Astrocyte of the spinal cord (primary cell): ENCODE measurements at regions not wholly inside any gene's neighbourhood (a gene's known extent, or its start where the extent isn't known, plus 50 kb on each side); places are given as distances from the start of the nearest gene placed in this dataset.
A peak's percentile ranks its signal among the peaks of the same experiment; 100 is the strongest.
"Not testable (repeated sequence)": the region's sequence is repeated elsewhere in the genome, so short reads cannot be mapped to it uniquely, and the experiment has no call there.

ENCODE experiments used
- DNase-seq: peaks from one replicate; pipeline ENCODE4 v3.0.0; 2011; ENCODE audit warnings: low read depth, low spot score
- H3K4me3 ChIP-seq: 2 replicates; pipeline ENCODE4 v1.5.1; 2011; ENCODE audit warnings: low read depth, mild to moderate bottlenecking, low read length, moderate library complexity
- in situ Hi-C: cut with HindIII; loops from 2 replicates; pipeline ENCODE4 v1.10.0; 2017; ENCODE audit warnings: low sequenced_read_pairs
- TF ChIP-seq, protein P1 (sequence below): IDR thresholded peaks from 2 replicates; pipeline ENCODE4 v1.5.1; 2012; ENCODE audit warnings: low read depth, mild to moderate bottlenecking, low read length, inconsistent platforms

DNA sequence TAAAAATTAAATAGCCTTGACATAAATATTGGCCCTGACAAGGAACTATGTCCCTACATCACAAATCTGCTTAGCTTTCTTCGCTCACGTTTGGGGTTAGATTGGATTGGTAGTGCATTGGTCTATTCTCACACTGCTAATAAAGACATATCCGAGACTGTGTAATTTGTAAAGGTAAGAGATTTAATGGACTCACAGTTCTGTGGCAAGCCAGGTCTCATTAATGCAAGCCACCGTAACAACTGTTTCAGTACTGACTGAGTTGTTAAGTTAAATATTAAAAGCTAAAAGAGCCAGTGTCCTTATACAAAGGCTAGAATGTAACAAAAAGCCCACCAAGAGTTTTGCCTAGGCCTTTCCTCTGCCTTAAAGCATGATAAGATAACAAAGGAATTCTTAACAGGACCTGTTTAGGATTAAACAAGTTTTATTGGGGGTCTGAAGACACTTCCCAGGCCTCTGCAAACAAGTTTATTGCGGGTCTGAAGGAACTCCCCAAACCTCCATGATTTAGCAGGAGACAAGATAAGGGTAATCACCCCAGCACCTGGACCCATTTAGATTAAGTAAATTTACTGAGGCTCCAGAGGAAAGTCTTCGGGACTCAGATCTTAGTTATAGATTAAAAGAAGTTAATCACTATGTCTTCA is 88.2 kb upstream of the PTGDR start:
- TF ChIP-seq, protein P1, sequence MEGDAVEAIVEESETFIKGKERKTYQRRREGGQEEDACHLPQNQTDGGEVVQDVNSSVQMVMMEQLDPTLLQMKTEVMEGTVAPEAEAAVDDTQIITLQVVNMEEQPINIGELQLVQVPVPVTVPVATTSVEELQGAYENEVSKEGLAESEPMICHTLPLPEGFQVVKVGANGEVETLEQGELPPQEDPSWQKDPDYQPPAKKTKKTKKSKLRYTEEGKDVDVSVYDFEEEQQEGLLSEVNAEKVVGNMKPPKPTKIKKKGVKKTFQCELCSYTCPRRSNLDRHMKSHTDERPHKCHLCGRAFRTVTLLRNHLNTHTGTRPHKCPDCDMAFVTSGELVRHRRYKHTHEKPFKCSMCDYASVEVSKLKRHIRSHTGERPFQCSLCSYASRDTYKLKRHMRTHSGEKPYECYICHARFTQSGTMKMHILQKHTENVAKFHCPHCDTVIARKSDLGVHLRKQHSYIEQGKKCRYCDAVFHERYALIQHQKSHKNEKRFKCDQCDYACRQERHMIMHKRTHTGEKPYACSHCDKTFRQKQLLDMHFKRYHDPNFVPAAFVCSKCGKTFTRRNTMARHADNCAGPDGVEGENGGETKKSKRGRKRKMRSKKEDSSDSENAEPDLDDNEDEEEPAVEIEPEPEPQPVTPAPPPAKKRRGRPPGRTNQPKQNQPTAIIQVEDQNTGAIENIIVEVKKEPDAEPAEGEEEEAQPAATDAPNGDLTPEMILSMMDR, result no peak
- no peak for DNase-seq
- in situ Hi-C loops, result no loop called here
- H3K4me3 ChIP-seq, result no peak overlapping the region

DNA sequence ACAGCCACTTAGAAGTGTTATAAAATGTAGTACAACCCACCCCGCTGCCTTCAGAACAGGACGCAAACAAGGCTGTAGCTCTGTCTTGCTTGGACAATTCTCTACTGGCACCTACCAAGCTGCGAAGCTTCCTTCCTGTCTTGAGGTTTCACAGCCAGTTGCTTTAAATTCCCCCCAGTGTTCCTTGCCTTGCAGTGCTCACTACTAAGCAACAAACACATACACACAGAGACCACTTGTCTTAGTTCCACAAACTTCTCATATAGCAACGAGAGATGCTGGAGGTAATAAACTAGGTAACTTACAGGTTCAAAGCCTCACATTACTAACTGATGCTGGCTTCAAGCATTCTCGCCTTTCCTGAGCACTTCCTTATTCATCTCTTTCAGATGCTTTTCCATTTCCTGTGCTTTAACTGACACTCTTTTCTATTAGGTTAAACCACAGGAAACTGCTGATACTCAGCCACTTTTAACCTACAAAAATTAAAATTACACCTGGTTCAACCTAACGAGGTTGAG is 91.5 kb upstream of the PTGDR start:
- TF ChIP-seq, protein P1, result no peak
- H3K4me3 ChIP-seq, result no peak overlapping the region
- in situ Hi-C loops, result no loop called here
- no peak for DNase-seq

DNA sequence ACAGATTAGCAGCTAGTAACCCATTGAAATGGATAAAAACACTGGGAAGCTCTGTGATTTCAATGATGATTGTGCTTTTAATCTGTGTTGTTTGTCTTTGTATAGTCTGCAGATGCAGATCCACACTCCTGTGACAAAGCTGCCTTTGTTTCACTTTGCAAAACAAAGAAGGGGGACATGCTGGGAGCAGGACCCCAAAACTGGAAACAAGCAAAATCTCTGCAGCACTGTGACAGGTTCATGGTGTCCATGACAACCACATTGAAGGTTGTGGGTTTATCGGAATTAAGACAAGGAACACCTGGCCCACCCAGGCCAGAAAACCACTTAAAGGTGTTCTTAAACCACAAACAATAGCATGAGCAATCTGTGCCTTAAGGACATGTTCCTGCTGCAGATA is 95.6 kb upstream of the PTGDR start:
- H3K4me3 ChIP-seq, in situ Hi-C loops: not testable (repeated sequence)
- peak; percentile 2 for DNase-seq

DNA sequence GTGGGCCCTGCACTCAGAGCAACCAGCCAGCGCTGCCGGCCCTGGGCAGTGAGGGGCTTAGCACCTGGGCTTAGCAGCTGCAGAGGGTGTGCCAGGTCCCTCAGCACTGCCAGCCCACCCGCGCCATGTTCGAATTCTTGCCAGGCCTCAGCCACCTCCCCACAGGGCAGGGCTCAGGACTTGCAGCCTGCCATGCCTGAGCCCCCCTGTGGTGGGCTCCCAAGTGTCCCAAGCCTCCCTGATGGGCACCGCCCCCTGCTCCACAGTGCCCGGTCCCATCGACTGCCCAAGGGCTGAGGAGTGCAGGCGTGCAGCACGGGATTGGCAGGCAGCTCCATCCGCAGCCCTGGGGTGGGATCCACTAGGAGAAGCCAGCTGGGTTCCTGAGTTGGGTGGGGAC is 98.0 kb upstream of the NID2 start:
- no peak for DNase-seq
- no peak overlapping the region for H3K4me3 ChIP-seq
- TF ChIP-seq, protein P1, result no peak
- in situ Hi-C loops, result no loop called here

DNA sequence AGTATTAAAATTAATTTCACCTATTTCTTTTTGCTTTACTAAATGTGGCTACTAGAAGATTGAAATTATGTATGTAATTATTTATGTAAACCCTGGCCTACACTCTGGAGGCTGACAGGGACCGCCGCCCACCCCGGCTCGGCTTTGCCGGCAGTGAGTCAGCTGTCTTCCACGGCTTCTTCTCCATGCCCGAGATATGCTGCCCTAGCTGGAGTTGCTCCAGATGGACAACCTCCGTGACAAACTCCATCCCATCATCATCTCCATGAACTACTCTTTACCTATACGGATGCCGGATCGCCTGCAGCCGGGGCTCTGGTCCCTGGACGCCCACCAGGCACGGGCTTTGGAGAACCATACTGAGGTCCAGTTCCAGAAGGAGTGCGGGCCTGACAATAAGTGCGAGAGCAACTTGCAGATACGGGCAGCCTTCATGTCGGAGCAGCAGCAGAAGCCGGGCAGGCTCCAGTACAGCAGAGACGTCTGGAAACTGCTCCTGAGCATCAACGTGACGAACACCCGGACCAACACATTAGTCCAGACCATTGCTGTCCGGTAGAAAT is 86.9 kb upstream of the NID2 start:
- in situ Hi-C loops, result no loop called here
- no peak overlapping the region for H3K4me3 ChIP-seq
- TF ChIP-seq, protein P1, result no peak
- DNase-seq, result no peak

DNA sequence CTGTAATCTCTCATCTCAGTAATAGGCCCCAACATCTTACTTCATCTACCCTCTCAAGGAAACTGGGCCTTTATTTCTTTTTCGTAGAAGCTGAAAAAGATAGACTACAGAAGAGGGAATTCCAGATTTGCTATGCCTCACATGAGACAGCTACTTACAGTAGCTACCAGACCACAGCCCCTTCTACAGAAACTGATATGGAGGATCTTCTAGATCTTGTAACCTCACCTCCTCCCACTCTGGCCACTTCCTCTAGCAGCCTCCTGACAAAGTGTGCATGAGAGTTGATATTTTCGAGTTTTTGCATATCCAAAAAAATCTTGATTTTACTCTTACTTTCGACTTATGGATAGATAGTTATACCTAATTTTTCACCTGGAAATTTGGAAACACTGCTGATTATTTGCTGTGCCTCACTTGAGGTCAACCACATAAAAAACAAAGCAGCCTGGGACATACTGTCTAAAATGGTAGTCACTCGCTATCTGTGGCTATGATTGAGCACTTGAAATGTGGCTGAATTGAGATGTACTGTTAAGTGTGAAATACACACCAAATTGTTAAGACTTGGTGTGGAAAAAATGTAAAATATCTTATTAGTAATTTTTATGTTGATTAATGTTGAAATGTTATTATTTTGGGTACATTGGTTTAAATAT is 86.3 kb upstream of the NID2 start:
- H3K4me3 ChIP-seq, result no peak overlapping the region
- DNase-seq, result no peak
- in situ Hi-C loops, result no loop called here
- TF ChIP-seq, protein P1, result no peak

DNA sequence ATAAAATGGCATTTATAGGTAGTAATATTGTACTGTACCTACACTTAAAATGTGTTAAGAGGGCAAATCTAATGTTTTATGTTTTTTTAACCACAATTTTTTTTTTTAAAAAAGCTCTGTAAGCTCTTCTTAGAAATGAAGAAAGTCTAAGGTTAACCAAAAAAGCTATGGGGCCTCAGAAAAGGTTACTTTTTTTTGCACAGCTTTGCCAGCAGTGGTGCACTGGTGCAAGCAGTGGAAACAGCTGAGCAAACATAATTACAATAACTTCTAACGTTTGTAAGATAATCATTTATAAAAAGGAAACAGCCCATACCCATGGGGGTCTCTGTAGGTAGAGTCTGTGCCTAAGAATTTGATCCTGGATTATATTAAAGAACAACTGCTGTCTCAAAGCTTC is 85.1 kb upstream of the NID2 start:
- in situ Hi-C loops, result no loop called here
- TF ChIP-seq, protein P1, result no peak
- H3K4me3 ChIP-seq, result no peak overlapping the region
- DNase-seq, result no peak
